AG04450 (cell line): ENCODE measurements at regions not wholly inside any gene's neighbourhood (a gene's known extent, or its start where the extent isn't known, plus 50 kb on each side); places are given as distances from the start of the nearest gene placed in this dataset.
"Not testable (repeated sequence)": the region's sequence is repeated elsewhere in the genome, so short reads cannot be mapped to it uniquely, and the experiment has no call there.

Experiments used
- CTCF ChIA-PET: fragments of 300-600, 350-600 bp; formaldehyde crosslinking; extraction: SDS; loops from one replicate; lab custom pipeline; 2022; ENCODE audit warnings: antibody characterized with exemption, inconsistent platforms; lab: Charles Lee
- POLR2A ChIA-PET: fragments of 350-600 bp; formaldehyde crosslinking; extraction: SDS; loops from one replicate; lab custom pipeline; 2021; ENCODE audit warnings: antibody characterized with exemption, inconsistent platforms; lab: Yijun Ruan, JAX
- DNase-seq: peaks from one replicate; pipeline ENCODE4 v3.0.0-alpha.2; 2011; ENCODE audit warnings: low read depth, low spot score
- H3K27ac ChIP-seq: one replicate; pipeline ENCODE4 v1.5.1; 2012; ENCODE audit warnings: low read depth, low read length, control low read depth
- H3K27me3 ChIP-seq: one replicate; pipeline ENCODE4 v1.6.0; 2012; ENCODE audit warnings: low read length; ENCODE audit not compliant: control insufficient read depth, insufficient read depth
- H3K4me3 ChIP-seq: 2 replicates; pipeline ENCODE4 v1.5.1; 2011; ENCODE audit warnings: mild to moderate bottlenecking, low read depth, low read length, control low read depth
- H3K9me3 ChIP-seq: 2 replicates; pipeline ENCODE4 v1.5.1; 2012; ENCODE audit warnings: low read length; ENCODE audit not compliant: control insufficient read depth, insufficient read depth
- CTCF ChIP-seq: IDR thresholded peaks from 2 replicates; pipeline ENCODE4 v1.5.1; 2011; ENCODE audit warnings: low read depth, low read length, control low read depth, inconsistent platforms

GRCh38 chr19:27714857-27715256, 1498.1 kb downstream of the UQCRFS1 start:
- DNase-seq, result no peak
- CTCF ChIA-PET, result interaction anchor here (1.0 to 1.6 kb wide), 2 partner anchors 12 to 34 kb away, joined by 3 to 4 read pairs; no protein-coding TSS in a partner anchor
- POLR2A ChIA-PET, result no interaction called here
- Histone ChIP-seq H3K27me3 (no peaks in the 10 kb centered on the region), H3K27ac (no peak overlapping the region), H3K4me3 (no peak overlapping the region), H3K9me3 (peaks cover 13% of the 10 kb centered on the region; the same call in 1 of the 2 replicates)
- no peak for TF ChIP-seq CTCF

GRCh38 chr19:27709496-27709895, 1503.5 kb downstream of the UQCRFS1 start:
- H3K27ac ChIP-seq, result no peak overlapping the region
- no peak for TF ChIP-seq CTCF
- ChIA-PET CTCF (no interaction called here), POLR2A (no interaction called here)
- DNase-seq, result no peak
- no peaks in the 10 kb centered on the region for H3K27me3 ChIP-seq
- no peak overlapping the region for H3K4me3 ChIP-seq
- H3K9me3 ChIP-seq, result no peaks in the 10 kb centered on the region; the same call in 1 of the 2 replicates

- H3K9me3 ChIP-seq, DNase-seq, H3K27me3 ChIP-seq, H3K4me3 ChIP-seq, POLR2A ChIA-PET, H3K27ac ChIP-seq, CTCF ChIA-PET: not testable (repeated sequence)
These were observed 1504.0 kb downstream of the UQCRFS1 start for GRCh38 chr19:27708986-27709385.

- DNase-seq, CTCF ChIA-PET, H3K4me3 ChIP-seq, POLR2A ChIA-PET, H3K27me3 ChIP-seq, H3K27ac ChIP-seq, H3K9me3 ChIP-seq: not testable (repeated sequence)
These were observed 1505.9 kb downstream of the UQCRFS1 start for GRCh38 chr19:27707026-27707425.

- H3K27ac ChIP-seq, result no peak overlapping the region
- H3K9me3 ChIP-seq, result peaks cover 4% of the 10 kb centered on the region
- CTCF ChIA-PET, result no interaction called here
- TF ChIP-seq CTCF, result no peak
- H3K27me3 ChIP-seq, result no peaks in the 10 kb centered on the region
- DNase-seq, result no peak
- POLR2A ChIA-PET, result no interaction called here
- H3K4me3 ChIP-seq, result no peak overlapping the region
These were observed 1507.1 kb downstream of the UQCRFS1 start for GRCh38 chr19:27705896-27706295.

GRCh38 chr19:27694361-27695055, 1518.4 kb downstream of the UQCRFS1 start:
- H3K4me3 ChIP-seq, result no peak overlapping the region
- CTCF ChIA-PET, result no interaction called here
- no peak overlapping the region for H3K27ac ChIP-seq
- no peak for TF ChIP-seq CTCF
- POLR2A ChIA-PET, result no interaction called here
- peaks cover 23% of the 10 kb centered on the region; the same call in 1 of the 2 replicates for H3K9me3 ChIP-seq
- DNase-seq, result no peak
- no peaks in the 10 kb centered on the region for H3K27me3 ChIP-seq
